H54 (cell line): ENCODE measurements at regions not wholly inside any gene's neighbourhood (a gene's known extent, or its start where the extent isn't known, plus 50 kb on each side); places are given as distances from the start of the nearest gene placed in this dataset.
A peak's percentile ranks its signal among the peaks of the same experiment; 100 is the strongest.

Source experiments
- DNase-seq: peaks from one replicate; pipeline ENCODE4 v3.0.0; 2011; ENCODE audit warnings: low spot score, mixed read lengths; ENCODE audit not compliant: insufficient read length
- FAIRE-seq: peaks from 3 replicates; lab custom pipeline; 2011; peaks lifted over from hg19 to GRCh38; lab: Jason Lieb, UNC
- POLR2A ChIP-seq: IDR thresholded peaks from 2 replicates; pipeline ENCODE4 v1.6.1; 2011; ENCODE audit warnings: low read depth, mild to moderate bottlenecking, low read length

DNA sequence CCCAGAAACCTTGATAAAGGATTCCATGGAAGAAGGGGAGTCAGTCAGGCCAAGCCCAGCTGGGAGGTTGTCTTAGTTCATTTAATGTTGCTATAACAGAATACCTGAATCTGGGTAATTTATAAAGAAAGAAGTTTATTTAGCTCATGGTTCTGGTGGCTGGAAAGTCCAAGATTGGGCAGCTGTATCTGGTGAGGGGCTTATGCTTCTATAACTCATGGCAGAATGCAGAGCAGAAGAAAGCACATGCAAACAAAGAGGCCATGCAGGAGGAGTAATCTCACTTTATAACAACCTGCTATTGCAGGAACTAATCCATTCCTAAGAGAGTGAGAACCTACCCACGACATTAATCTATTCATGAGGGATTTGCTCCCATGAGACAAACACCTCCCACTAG, 54.2 kb upstream of the ANKRD1 start:
- no peak for FAIRE-seq
- no peak for DNase-seq
- no peak for TF ChIP-seq POLR2A

DNA sequence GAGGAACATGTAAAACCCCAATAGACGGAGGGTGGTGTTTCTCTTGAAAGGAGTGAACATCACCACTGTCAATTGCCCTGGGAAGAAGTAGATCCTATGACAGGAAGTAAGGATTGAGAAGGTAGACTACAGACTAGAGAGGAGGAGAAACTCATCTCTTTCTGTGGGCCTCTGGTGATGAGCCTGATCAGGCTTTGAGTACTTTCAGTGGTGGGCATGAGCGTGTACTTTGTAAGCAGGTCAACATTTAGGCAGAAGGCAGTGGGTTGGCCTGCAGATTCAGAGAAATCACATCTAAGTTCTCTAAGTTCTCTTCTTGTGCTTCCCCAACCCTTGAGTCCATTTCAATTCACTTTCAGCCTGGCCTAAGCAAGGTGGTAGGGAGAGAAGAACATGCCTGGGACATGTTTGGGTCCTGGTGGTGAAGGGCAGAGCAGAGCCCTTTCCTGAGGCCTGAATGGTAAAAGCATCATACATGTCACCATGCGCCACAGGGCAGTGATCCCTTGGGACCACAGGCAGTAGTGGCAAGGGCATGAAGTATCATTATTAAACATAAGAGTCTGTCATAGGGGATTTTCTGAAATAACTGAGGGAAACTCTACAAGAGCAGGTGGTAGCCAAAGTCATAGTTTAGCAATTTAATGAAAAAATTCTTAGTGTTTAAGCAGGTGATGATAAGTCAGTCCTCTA, 56.4 kb upstream of the ANKRD1 start:
- FAIRE-seq (no peak), DNase-seq (no peak)
- TF ChIP-seq POLR2A = no peak

DNA sequence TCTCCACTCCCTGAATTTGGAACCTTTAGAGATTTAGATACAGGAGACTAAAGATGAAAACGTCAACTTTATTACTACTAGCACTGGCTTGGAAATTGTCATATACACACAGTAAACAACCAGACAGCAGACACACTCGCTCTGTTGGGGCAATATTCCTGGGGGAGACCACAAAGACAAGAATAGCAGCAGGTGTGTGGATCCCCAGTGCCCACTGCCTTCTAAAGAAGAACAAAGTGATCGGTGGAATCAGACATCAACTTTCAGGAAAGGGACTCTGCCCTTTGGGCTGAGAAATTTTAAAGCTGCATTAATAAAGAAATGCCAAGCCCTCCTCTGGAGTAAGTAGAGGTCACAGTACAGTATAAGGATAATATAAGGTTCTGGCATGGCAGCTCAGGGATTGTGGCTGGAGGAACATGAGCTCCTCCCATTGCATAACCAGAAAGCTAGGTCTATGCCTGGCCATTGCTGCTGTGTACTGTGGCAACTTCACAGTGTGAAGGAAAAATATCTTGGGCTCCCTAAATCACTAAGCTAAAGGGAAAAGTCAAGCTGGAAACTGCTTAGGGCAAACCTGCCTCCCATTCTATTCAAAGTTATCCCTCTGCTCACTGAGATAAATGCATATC, 57.1 kb upstream of the ANKRD1 start:
- no peak for TF ChIP-seq POLR2A
- DNase-seq = no peak
- FAIRE-seq = no peak

DNA sequence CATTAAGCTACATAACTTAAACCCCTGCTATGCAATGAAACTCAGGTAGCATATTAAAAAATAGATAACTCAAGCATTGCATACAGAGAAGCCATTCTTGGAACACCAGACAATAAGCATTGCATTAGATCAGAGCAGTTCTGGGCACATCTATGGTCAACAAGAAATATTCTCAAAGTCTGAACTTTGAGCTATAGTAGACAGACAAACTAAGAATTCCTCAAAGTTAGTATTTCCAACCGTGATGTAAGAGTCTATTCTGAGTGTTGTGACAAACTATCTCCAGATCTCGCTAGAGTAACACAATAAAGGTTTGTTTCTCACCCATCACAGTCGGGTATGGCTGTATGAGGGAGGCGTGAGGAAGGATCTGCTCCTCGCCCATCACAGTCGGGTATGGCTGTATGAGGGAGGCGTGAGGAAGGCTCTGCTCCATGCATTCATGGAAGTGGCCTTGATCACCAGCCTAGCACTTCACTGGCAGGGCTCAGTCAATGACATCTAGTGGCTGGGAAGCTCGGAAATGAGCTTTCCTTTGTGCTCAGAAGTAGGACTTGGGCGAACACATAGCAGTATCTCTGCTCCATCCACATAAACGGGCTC, 61.6 kb upstream of the ANKRD1 start:
- FAIRE-seq = no peak
- no peak for TF ChIP-seq POLR2A
- DNase-seq = no peak

DNA sequence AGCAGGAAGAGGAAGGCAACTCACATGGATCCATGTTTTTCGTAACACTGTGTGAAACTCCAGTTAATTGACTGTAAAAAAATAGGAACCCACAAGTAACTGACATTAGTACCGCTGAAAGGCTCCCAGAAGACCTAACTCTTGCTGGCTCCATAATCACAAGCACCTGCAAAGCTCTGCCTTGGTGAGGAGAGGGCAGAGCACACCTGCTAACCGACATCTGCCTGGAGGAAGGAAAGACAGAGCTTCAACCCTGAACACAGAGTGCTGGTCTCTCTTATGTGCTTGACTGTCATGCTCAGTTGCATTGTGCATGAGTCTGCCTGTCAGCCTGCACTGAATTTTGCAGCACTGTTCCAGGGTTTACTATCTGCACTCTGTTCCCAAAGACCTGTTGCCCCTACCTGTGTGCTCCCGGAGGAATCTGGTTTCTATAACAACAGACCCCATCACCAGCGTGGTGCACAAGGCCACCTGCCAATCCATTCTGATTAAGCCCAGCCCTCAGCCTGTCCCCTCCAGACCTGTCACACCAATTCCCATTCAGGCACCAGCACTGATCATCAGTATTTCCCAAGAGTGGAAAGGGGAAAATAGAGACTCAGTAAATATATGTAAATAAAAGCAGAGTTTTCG, 63.1 kb upstream of the ANKRD1 start:
- DNase-seq = no peak
- TF ChIP-seq POLR2A = no peak
- no peak for FAIRE-seq

DNA sequence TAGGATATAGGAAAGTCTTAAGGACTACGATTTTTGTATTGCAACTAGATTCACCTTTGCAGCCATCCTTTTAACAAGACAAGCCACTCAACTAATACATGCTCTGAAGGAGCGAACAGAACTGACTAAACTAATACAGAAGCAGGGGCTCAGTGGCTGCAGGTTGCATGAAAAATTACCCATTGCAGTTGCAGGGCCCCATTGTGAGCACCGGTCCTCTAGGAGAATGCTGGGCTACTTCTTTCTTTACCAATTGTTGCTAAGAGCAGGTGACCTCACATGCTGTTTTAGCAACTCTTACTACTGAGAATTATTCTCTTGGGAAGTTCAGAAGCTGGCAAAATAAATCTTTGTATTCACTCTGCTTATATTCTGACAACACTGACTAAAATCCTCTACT, 64.0 kb upstream of the ANKRD1 start:
- no peak for FAIRE-seq
- no peak for TF ChIP-seq POLR2A

DNA sequence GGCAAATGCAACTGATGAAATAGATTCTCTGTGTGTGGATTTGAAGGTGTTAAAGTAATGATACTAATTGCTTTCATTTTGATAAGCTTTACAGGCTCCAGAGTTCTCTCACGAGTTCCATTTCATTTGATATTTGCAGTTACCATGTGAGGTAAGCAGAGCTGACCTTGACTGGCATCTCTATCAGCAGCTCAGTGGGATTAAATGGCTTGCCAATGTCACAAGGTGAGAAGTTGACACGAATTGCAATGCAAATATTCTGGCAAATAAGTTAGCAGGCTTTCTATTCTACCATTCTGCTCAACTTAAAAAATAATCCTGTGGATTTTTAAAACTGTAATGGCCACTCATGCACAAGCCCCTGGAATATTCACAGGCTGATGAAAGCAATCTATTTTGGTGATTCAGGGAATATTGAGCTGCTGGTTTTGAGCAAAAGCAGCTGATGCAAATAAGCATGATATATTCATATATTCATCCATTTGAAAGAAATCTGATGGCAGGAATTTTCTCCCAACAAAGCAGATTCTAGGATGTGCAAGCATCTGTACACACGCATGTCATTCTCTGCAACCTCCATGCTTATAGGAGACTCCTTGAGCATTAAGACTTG, 64.5 kb upstream of the ANKRD1 start:
- TF ChIP-seq POLR2A = no peak
- no peak for FAIRE-seq
- DNase-seq = no peak

More for the DNA sequence above, 64.0 kb upstream of the ANKRD1 start:
- DNase-seq = no peak

DNA sequence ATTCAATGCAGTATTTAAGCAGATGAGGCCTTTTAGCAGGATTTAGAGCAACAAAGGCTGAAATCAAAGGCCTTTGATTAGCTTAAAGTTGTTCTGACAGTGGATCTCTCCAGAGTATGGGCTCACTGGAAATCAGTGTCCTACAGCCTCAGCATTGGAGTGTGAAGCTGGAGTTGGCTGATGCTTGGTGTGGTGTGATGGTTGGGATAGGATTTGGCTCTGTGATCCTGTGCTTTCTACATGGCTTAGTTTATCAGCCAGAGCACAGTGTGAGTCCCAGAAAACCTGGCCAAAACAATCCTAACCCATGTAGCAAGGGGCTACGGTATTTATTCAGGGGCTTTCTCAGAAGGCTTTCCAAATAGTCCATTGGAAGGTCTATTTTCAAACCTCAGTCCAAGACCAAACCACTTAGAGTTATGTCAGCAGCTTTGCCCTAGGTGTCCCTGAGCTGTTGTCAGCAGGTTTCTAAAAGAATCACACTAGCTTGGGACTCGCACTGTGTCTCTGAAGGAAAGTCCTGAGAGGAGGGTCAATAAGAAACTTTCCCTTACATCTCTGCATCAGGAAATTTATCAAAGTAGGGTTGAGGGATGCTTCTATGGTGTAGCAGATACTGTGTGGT, 65.4 kb upstream of the ANKRD1 start:
- FAIRE-seq (no peak), DNase-seq (no peak)
- no peak for TF ChIP-seq POLR2A

DNA sequence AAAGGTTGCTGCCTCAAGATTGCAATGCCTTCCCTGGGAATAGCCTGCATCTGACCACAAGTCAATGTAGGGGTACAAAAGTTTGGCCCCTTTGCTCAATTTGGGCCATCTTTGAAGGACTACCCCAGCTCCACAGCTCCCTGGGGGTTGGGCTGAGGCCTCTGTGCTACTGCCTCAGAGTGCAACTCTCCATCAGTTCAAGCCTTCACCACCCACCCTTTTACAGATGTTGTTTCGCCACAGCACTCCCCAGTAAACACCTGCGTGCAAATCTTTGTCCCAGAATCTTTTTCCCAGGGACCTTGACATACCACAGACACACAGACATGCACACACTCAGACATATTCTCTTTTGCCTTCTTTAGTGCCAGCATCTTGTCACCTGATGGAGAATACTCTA, 66.0 kb upstream of the ANKRD1 start:
- no peak for FAIRE-seq

DNA sequence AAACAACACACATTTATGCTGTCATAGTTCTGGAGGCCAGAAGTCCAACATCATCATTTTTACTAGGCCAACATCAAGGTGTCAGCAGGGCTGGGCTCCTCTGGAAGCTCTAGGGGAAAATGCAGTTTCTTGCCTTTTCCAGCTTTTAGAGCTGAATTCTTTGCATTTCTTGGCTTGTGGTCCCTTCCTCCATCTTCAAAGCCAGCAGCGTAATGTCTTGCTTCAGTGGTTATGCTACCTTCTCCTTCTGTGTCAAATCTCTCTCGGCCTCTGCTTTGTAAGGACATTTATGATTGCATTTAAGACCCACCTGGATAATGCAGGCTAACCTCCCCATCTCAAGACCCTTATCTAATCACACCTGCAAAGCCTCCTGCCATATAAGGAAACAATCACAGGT, 66.5 kb upstream of the ANKRD1 start:
- TF ChIP-seq POLR2A = no peak
- FAIRE-seq = no peak
- no peak for DNase-seq

More for the DNA sequence above, 66.0 kb upstream of the ANKRD1 start:
- no peak for TF ChIP-seq POLR2A
- no peak for DNase-seq

DNA sequence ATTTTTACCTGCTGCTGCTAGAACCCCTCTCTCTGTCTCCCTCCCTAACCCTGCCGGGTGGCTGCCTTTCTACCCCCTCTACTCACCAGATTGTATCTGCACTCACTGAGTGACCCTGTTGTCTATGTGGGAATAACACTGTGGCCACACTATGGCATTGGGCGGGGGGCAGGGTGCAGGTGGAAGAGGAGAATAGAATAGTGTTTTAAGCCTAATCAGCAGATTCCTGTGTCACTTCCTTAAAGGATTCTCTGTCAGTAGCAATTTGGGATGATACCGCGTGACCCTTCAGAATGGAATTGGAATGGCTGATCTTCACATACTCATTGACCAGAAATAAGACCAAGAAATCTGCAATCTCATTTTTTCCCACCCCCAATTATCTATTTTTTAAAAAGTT, 67.1 kb upstream of the ANKRD1 start:
- DNase-seq (no peak), FAIRE-seq (no peak)
- TF ChIP-seq POLR2A = no peak

DNA sequence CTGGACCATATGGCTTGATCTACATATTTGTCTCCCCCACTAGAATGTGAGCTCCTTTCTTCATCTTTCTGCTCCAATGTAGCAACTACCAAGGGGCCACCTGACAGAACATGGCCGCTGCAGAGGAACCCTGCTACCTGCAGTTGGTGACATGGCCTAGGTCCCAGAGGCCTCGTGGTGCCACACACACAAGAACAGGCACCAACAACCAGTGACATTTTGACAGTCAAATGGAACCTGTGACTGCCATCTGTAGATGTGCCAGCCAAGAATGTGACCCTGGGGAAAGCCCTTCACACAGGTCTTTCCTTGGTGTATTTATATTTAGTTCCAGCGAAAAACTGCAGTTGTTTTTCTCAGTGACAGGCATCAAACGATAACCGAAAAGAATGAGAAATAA, 67.9 kb upstream of the ANKRD1 start:
- DNase-seq (no peak), FAIRE-seq (peak; percentile 55)

DNA sequence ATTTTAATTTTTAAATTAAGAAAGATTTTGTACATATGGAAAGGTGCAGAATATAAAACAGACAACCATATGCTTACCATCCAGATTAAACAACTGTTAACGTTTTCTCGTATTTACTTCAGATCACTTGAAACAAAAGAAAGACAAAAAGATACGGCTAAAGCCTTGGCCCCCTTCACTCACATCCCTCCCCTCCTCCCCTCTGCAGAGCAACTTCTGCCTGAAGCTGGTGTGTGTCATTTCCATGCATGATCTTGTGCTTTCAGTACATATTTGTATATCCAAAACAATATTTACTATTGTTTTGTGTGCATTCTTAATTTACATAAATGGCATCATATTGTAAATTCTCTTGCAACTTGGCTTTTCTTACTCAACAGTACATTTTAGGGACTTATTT, 68.5 kb upstream of the ANKRD1 start:
- no peak for TF ChIP-seq POLR2A
- DNase-seq (no peak), FAIRE-seq (no peak)

More for the DNA sequence above, 67.9 kb upstream of the ANKRD1 start:
- no peak for TF ChIP-seq POLR2A

DNA sequence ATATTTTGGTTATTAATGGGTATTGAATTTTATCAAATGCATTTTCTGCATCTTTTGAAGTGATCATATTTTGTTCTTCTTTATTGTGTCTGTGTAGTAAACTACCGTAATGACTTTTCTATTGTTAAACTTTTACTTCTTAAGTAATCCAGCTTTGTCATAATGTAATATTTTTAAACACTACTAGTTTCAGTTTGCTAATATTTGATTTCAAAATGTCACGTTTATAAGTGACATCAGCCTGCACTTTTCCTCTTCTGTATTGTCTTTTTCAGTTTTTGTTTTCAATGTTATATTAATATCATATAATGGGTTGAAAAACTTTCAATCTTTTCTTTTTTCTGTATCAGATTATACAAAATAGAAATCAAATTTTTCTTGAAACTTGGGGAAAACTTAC, 71.6 kb upstream of the ANKRD1 start:
- DNase-seq (no peak), FAIRE-seq (no peak)
- no peak for TF ChIP-seq POLR2A
